HG02623 (cell line): ENCODE measurements at regions not wholly inside any gene's neighbourhood (a gene's known extent, or its start where the extent isn't known, plus 50 kb on each side); places are given as distances from the start of the nearest gene placed in this dataset.
A peak's percentile ranks its signal among the peaks of the same experiment; 100 is the strongest.

ENCODE experiments used
- ATAC-seq: cut with Tn5 transposase; IDR thresholded peaks from one replicate; pipeline ENCODE4 v1.9.1; 2021; ENCODE audit warnings: moderate library complexity; ENCODE audit not compliant: unreplicated experiment

DNA sequence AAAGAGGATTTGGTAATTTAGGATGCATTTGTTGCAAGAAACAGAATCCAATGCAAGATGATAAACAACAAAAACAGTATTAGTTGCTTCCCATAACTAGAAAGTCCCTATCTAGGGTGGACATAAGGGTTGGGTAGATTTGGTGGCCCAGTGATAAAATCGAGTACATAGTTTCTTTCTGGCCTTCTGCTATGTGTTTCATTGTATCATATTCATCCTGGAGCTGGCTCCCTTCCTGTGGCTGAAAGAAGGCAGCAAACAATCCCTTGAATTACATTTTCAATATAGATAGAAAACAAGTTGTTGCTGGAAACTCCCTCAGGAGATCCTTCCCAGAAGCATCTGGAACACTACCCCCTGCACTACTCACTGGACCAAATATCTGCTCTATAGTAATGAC, 135.1 kb downstream of the ID4 start:
- ATAC-seq, result no peak

DNA sequence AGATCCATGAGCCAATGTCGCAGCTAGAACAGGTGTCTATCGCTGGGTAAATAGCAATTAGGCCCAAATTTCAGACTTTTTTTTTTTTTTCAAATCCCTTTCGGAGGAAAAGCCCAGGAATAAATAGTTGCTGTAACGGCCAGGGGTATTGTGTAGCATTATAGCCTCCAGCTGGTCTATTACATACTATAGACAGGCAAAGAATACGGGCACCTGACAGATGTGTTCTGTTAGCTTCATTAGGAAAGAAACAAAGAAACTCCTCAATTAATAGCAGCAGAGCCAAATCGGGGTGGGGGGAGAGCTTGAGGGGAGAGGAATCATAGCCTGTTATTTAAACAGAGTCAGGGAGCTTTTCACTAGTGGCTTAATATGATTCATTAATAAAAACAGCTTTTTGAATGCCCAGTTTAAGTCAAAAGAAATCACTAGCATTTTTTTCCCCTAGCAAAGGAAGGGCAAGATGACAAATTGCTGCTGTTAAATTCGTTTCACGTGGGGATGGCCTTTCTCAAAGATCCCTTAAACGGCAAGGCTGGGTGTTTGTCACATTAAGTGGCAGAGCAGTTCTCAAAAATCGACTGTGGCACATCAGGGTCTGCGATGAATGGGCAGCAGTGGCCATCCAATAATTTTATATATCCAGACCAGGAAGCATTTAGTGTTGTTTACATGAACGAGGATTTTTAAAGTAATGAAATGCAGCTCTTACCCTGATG, 139.4 kb downstream of the ID4 start:
- no peak for ATAC-seq

GRCh38 chr6:19979059-19979458, 141.9 kb downstream of the ID4 start:
- no peak for ATAC-seq

DNA sequence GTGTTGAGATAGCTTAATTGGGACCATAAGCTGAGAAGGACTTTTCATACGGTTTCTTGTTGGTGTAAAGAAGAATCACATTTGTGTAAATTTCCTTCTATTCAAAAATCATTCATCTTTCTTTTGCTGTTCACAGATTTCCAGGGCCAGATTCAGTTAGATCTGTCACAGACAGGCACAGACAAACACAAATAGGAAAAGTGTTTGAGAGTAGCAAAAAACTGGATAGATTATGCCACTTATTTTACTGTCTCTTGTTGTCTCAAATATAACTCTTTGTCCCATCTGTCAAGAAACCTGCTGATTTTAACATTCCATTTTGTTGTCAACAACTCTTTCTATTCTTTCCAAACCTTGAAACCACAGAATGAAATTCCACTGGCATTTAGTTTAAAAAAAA, 142.8 kb downstream of the ID4 start:
- no peak for ATAC-seq

DNA sequence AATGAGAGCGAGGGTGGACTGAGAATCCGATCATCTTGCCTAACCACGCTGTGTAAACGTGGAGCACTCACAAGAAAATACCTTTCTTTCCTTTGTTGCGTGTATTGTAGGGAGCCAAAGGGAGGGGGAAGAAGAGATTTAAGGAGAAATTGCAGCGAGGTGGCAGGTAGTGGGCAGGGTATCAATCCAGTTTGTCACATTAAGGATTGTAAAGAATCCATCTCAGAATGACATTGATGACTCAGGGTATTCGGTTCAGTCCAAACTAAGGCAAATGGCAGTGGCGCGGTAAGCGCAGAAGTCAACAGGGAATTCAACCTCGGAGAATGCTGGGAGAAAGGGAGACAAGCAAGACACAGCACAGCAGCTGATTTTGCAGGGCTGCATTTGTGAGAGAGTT, 146.2 kb downstream of the ID4 start:
- ATAC-seq, result no peak

DNA sequence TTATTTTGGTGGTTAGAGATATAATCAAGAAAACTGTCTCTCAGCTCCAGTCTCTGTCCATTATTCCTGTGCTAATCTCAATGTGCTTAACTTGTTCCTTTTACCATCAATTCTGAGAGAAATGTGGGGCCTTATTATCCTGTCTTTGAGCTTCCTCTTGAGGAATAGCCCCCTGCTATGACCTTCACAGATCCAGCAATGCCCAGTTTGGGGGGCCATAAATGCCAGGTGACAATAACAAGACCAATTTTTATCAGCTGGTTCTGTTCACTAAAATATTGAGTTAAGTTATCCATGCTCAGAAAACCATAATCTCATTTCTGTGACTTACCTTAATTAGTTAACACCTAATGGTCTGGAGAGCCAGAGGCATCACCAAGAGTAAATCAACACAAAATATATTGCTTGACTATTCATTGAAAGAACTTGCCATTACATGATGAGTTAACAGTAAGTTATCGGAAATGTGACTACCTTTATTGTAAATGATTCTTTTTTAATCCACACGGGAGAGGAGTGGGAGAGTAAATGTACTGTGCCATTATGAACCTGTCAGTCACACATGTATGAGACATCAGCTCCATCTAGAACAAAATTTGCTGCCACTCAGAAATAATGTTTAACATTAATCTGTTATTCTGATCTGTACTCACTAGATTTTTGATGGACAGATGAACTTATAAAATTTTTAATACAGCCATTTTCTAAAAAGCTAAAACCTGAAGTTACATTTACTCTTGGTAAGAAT, 149.7 kb downstream of the ID4 start:
- ATAC-seq, result no peak

GRCh38 chr6:19988555-19988954, 151.4 kb downstream of the ID4 start:
- no peak for ATAC-seq

- ATAC-seq, result no peak
Measured at GRCh38 chr6:19991176-19991575, 154.0 kb downstream of the ID4 start.

DNA sequence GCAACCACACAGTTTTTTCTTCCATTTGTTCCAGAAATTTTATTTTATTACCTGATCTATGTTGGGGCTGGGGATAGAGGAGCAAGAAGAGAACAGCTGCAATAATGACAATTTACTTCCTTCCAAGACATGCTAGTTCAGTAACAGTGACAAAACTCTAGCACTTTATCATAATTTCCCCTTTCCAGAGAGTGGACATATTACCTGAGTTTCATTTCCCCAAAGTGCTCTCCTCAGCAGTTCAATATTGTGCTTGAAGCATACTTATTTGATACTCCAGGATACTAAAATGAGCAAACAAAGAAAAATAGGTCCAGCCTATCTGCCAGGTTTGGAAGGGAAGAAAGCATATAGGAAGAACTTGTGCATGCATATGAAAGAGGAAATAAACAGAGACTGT, 157.7 kb downstream of the ID4 start:
- ATAC-seq, result no peak

GRCh38 chr6:19995575-19996257, 158.5 kb downstream of the ID4 start:
- ATAC-seq, result no peak

GRCh38 chr6:19997104-19997503, 159.9 kb downstream of the ID4 start:
- ATAC-seq, result no peak

- no peak for ATAC-seq
Measured at GRCh38 chr6:19998541-19998940, 161.4 kb downstream of the ID4 start.

- peak; percentile 89 for ATAC-seq
Measured at GRCh38 chr6:19999319-20000191, 162.4 kb downstream of the ID4 start.

DNA sequence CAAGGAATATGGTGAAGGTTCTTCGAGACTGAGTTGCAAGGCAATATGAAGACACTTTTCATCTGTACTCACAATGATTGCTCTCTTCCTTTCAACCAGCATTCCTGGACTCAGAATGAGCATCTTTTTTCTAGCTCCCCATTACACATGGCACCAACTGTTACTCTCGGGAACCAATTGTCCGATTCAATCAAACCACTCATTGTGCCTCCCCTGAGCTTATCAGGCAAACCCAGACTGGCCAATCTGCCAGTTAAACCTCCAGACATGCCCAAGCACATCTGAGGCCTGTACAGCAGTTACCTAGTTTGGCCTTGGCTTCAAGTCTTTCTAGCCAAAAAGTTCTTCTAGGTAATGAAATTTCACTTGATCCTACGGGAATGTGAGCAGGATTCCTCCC, 164.1 kb downstream of the ID4 start:
- no peak for ATAC-seq

DNA sequence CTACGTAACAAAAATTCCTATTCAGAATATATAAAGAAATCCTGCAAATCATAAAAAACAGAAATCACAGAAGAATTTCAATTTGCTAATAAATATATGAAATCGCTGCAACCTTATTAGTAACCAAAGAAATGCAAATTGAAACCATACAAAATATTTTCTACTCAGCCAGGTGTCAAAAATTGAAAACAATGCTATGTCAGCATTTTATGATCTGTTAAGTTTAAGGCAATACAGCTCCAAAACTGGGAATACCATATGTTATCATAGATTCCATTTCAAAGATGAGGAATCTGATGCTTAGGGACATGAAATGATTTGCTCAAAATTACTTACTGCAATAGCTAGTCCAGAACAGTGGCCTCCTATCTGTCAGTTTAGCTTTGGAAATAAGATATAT, 168.9 kb downstream of the ID4 start:
- no peak for ATAC-seq

DNA sequence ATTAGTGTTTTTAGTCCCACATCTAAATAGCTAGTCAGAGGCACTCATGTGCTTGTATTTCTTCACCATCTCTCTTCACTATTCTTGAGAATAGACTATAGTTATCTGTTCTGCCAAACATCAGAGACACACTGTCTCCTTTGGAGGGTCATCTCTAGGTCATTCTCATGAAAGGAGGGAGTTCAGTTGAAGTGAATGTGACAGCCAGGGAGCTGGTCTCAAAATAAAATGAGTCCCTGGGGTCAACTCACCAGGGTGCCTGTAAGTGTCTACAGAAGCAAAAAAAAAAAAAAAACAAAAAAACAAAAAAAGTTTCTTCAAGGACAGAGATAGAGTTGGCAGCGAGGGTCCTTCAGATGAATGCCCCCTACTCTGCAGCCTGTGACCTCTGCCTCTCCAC, 171.0 kb downstream of the ID4 start:
- no peak for ATAC-seq

GRCh38 chr6:20013066-20013861, 176.1 kb downstream of the ID4 start:
- no peak for ATAC-seq

- no peak for ATAC-seq
Measured at GRCh38 chr6:20014508-20014907, 177.3 kb downstream of the ID4 start.

DNA sequence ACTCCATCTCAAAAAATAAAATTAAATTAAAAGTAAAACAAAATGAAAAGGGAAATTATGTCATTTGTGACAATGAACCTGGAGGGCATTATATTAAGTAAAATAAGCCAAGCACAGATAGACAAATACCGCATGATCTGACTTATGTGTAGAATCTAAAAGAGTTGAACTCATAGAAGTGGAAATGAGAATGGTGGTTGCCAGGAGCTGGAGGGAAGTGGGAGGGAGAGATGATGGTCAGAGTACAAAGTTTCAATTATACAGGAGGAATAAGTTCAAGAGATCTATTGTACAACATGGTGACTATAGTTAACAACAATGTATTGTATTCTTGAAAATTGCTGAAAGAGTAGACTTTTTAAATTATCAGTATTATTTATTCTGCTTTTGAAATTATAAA, 183.4 kb downstream of the ID4 start:
- ATAC-seq, result no peak

DNA sequence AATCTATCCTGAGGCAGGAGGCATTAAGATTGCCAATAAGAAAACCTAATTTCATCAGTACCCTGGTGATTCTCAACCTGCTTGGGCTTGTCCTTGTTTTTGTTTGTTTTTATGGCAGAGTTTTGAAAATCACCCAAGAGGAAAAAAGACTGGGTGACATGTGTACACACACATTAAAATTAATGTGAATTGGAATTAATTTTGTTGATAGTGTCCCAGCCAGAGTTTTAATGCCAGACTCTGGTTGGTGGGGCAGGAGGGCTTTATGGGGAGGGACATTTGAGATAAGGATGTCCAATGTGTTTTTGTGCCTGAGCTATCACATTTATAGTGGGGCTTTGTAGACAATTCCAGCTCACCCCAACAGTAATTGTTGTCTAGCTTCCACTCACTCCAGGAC, 184.6 kb downstream of the ID4 start:
- no peak for ATAC-seq
